ENCODE measurements at regions not wholly inside any gene's neighbourhood (a gene's known extent, or its start where the extent isn't known, plus 50 kb on each side); places are given as distances from the start of the nearest gene placed in this dataset.

- TF ChIP-seq CTCF (IDR thresholded peaks at IDR 0.05), result no peak
- no peak for TF ChIP-seq EZH2 (IDR thresholded peaks at IDR 0.05)
Observed at GRCh38 chr10:124242365-124242764, 149.0 kb upstream of the CHST15 start.
